ENCODE measurements at regions not wholly inside any gene's neighbourhood (a gene's known extent, or its start where the extent isn't known, plus 50 kb on each side); places are given as distances from the start of the nearest gene placed in this dataset.
"Not testable (repeated sequence)": the region's sequence is repeated elsewhere in the genome, so short reads cannot be mapped to it uniquely, and the experiment has no call there.

DNA sequence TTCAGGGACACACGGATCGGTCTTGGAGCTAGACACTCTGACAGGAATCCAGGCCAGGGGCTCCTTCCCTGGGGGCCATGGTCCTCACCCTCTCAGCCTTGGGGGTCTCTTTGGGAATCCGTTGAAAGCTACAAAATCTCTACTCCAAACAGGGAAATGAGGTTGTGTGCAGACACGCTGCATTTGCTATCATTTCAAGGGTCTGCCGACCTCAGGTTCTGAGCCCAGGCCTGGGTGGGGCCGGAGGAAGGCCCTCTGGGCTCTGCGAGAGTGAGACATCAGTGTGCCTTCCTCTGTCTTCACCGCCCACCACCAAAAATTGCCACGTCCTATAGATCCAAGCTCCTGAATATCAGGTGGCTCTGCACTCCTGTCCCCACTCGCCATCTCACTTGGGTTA, 74.4 kb upstream of the FGF3 start:
- Mint-ChIP-seq H3K4me1 (no peaks in the 10 kb centered on the region), H3K4me3 (no peak overlapping the region), H3K9me3 (no peaks in the 10 kb centered on the region), H3K36me3 (no peaks in the 10 kb centered on the region), H3K27me3 (peaks cover 58% of the 10 kb centered on the region), H3K27ac (no peak overlapping the region)
- ATAC-seq: no peak

GRCh38 chr11:69894181-69894611, 75.0 kb upstream of the FGF3 start:
- no peaks in the 10 kb centered on the region for H3K9me3 Mint-ChIP-seq
- no peak for ATAC-seq
- peaks cover 58% of the 10 kb centered on the region for H3K27me3 Mint-ChIP-seq
- no peaks in the 10 kb centered on the region for H3K4me1 Mint-ChIP-seq
- no peaks in the 10 kb centered on the region for H3K36me3 Mint-ChIP-seq
- H3K4me3 Mint-ChIP-seq: no peak overlapping the region
- no peak overlapping the region for H3K27ac Mint-ChIP-seq

DNA sequence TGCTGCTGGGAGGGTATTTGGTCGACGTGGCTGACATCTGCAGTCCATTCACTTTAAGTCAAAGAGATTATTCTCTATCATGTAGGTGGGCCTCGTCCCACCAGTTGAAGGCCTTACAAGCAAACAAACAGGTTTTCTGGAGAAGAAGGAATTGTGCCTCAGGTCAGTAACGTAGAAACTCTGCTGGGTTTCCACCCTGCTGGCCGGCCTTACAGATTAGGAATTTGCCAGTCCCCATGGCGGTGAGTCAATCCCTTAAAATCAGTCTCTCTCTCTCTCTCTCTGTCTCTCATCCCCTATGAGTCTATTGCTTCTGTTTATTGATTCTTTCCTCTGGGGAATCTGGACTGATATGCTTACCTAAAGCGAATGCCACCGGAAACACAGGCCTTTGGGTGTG, 75.4 kb upstream of the FGF3 start:
- no peak overlapping the region for H3K27ac Mint-ChIP-seq
- H3K36me3 Mint-ChIP-seq: no peaks in the 10 kb centered on the region
- no peak for ATAC-seq
- H3K27me3 Mint-ChIP-seq: peaks cover 58% of the 10 kb centered on the region
- no peaks in the 10 kb centered on the region for H3K4me1 Mint-ChIP-seq
- no peak overlapping the region for H3K4me3 Mint-ChIP-seq
- H3K9me3 Mint-ChIP-seq: no peaks in the 10 kb centered on the region

- Mint-ChIP-seq H3K36me3 (no peaks in the 10 kb centered on the region), H3K9me3 (no peaks in the 10 kb centered on the region), H3K27ac (no peak overlapping the region), H3K4me1 (no peaks in the 10 kb centered on the region), H3K27me3 (peaks cover 54% of the 10 kb centered on the region), H3K4me3 (no peak overlapping the region)
- no peak for ATAC-seq
Measured at GRCh38 chr11:69896250-69896649, 77.0 kb upstream of the FGF3 start.

GRCh38 chr11:69898123-69898522, 78.9 kb upstream of the FGF3 start:
- no peaks in the 10 kb centered on the region for H3K4me1 Mint-ChIP-seq
- no peak overlapping the region for H3K27ac Mint-ChIP-seq
- peaks cover 42% of the 10 kb centered on the region for H3K27me3 Mint-ChIP-seq
- no peak for ATAC-seq
- no peak overlapping the region for H3K4me3 Mint-ChIP-seq
- H3K36me3 Mint-ChIP-seq: no peaks in the 10 kb centered on the region
- no peaks in the 10 kb centered on the region for H3K9me3 Mint-ChIP-seq

- H3K27ac Mint-ChIP-seq: no peak overlapping the region
Measured at GRCh38 chr11:69899957-69900821, 81.0 kb upstream of the FGF3 start.

DNA sequence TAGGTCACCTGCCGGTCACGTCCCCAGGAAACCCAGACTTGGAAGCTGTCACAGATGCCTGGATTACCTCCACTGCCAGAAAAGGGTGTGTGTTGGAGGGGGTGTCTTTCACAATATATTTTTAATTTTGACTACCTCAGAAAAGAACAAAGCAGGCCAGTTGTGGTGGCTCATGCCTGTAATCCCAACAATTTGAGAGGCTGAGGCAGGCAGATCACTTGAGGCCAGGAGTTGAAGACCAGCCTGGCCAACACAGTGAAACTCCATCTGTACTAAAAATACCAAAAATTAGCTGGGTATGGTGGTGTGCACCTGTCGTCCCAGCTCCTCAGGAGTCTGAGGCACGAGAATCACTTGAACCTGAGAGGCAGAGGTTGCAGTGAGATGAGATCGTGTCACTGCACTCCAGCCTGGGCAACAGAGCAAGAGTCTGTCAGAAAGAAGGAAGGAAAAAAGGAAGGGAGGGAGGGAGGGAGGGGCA, 81.6 kb upstream of the FGF3 start:
- not testable (repeated sequence) for H3K27ac Mint-ChIP-seq, H3K9me3 Mint-ChIP-seq, H3K36me3 Mint-ChIP-seq, H3K4me1 Mint-ChIP-seq, ATAC-seq, H3K4me3 Mint-ChIP-seq
- peaks cover 51% of the 10 kb centered on the region for H3K27me3 Mint-ChIP-seq

More at GRCh38 chr11:69899957-69900821, 81.0 kb upstream of the FGF3 start:
- H3K27me3 Mint-ChIP-seq: peaks cover 45% of the 10 kb centered on the region
- H3K4me1 Mint-ChIP-seq: no peaks in the 10 kb centered on the region
- no peaks in the 10 kb centered on the region for H3K36me3 Mint-ChIP-seq
- H3K9me3 Mint-ChIP-seq: no peaks in the 10 kb centered on the region
- no peak overlapping the region for H3K4me3 Mint-ChIP-seq
- no peak for ATAC-seq

GRCh38 chr11:69902337-69902736, 83.1 kb upstream of the FGF3 start:
- peaks cover 65% of the 10 kb centered on the region for H3K27me3 Mint-ChIP-seq
- H3K9me3 Mint-ChIP-seq: no peaks in the 10 kb centered on the region
- H3K4me1 Mint-ChIP-seq: no peaks in the 10 kb centered on the region
- no peak for ATAC-seq
- no peak overlapping the region for H3K27ac Mint-ChIP-seq
- H3K36me3 Mint-ChIP-seq: no peaks in the 10 kb centered on the region
- no peak overlapping the region for H3K4me3 Mint-ChIP-seq

DNA sequence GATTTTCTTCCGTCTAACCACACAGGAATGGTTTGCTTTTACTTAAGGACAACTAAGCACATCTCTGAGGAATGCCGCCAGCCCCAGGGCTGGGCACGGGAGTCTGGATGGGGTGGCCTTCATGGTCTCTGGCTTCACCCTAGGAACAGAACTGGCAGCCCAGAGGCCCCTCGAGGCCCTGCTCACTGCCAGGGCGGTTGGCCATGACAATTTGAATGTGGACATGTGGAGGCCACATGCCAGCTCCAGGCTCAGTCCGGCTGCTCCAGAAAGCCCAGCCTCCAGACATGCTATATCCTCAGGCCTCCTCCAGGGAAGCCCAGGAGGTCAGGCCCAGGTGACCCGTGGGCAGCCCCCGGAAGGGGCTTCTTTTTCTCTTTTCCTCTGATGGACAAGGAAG, 84.0 kb upstream of the FGF3 start:
- Mint-ChIP-seq H3K4me1 (no peaks in the 10 kb centered on the region), H3K36me3 (no peaks in the 10 kb centered on the region), H3K9me3 (no peaks in the 10 kb centered on the region), H3K4me3 (no peak overlapping the region), H3K27ac (no peak overlapping the region), H3K27me3 (peaks cover 74% of the 10 kb centered on the region)
- ATAC-seq: no peak

- H3K27me3 Mint-ChIP-seq: peaks cover 77% of the 10 kb centered on the region
- no peak overlapping the region for H3K4me3 Mint-ChIP-seq
- no peak for ATAC-seq
- H3K4me1 Mint-ChIP-seq: no peaks in the 10 kb centered on the region
- no peaks in the 10 kb centered on the region for H3K36me3 Mint-ChIP-seq
- no peaks in the 10 kb centered on the region for H3K9me3 Mint-ChIP-seq
- no peak overlapping the region for H3K27ac Mint-ChIP-seq
Measured at GRCh38 chr11:69904161-69904973, 85.2 kb upstream of the FGF3 start.

- no peaks in the 10 kb centered on the region for H3K36me3 Mint-ChIP-seq
- H3K9me3 Mint-ChIP-seq: no peaks in the 10 kb centered on the region
- no peak overlapping the region for H3K27ac Mint-ChIP-seq
- peaks cover 76% of the 10 kb centered on the region for H3K27me3 Mint-ChIP-seq
- no peak overlapping the region for H3K4me3 Mint-ChIP-seq
- no peak for ATAC-seq
- H3K4me1 Mint-ChIP-seq: no peaks in the 10 kb centered on the region
Measured at GRCh38 chr11:69904974-69905535, 85.8 kb upstream of the FGF3 start.

DNA sequence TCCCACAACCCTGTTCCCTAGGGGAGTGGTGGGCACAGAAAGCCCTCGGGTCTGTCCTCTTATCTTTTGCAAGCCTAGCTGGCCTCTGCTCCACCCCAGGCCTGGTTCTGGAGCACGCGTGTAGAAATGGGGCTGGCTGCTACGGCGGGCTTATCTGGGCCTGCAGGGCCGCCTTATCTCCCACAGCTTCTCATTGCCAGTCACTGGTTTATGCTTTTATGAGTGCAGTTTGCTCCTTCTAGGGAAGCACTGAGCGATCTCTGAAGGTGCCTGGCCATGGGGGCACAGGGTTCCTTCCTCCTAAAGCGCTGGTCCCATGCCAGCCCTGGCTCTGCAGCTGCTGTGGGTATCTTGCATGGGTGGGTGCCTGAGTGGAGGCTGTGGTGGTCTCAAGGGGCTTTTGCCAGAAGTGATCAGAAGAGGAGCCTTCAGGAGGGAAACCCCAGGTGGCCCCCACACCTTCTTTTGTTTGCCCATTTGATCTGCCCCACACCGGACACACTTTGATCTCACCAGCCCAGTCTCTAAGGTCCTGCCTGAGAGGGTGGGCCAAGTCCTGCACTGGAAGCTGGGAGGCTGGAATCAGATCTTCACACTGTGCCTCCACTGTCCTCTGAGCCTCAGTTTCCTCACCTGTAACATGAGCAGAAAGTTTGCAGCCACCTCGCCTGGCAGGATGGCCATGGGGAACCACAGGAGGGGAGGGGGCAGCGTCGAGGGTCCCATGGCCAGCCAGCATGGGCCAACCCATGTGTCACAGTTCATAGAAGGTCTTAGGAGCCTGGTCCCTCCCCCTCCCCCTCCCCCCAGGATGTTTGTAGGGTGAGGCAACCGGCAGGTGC, 86.6 kb upstream of the FGF3 start:
- H3K27me3 Mint-ChIP-seq: peaks cover 76% of the 10 kb centered on the region
- H3K36me3 Mint-ChIP-seq: no peaks in the 10 kb centered on the region
- no peak overlapping the region for H3K27ac Mint-ChIP-seq
- ATAC-seq: no peak
- no peaks in the 10 kb centered on the region for H3K4me1 Mint-ChIP-seq
- no peaks in the 10 kb centered on the region for H3K9me3 Mint-ChIP-seq
- no peak overlapping the region for H3K4me3 Mint-ChIP-seq

- no peak for ATAC-seq
- H3K4me3 Mint-ChIP-seq: no peak overlapping the region
- H3K9me3 Mint-ChIP-seq: no peaks in the 10 kb centered on the region
- no peaks in the 10 kb centered on the region for H3K4me1 Mint-ChIP-seq
- H3K27me3 Mint-ChIP-seq: peaks cover 81% of the 10 kb centered on the region
- H3K36me3 Mint-ChIP-seq: no peaks in the 10 kb centered on the region
- no peak overlapping the region for H3K27ac Mint-ChIP-seq
Measured at GRCh38 chr11:69906453-69906907, 87.3 kb upstream of the FGF3 start.

DNA sequence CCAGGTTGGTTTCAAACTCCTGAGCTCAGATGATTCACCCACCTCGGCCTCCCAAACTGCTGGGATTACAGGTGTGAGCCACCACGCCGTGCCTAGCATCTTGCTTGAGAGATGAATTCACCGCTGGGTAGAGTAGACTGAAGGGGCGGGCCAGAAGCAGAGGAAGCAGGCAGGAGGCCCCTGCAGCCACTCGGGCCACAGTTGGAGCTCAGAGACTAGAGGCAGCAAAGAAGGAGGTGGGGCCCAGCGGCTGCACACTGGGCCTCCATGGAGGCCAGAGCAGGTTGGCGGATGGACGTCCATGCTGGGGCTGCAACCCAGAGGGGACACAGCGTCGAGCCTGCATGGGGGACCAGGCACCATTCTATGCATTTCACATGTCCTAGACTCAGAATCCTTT, 88.4 kb upstream of the FGF3 start:
- Mint-ChIP-seq H3K4me3 (no peak overlapping the region), H3K27ac (no peak overlapping the region), H3K36me3 (no peaks in the 10 kb centered on the region), H3K27me3 (peaks cover 86% of the 10 kb centered on the region), H3K4me1 (no peaks in the 10 kb centered on the region), H3K9me3 (no peaks in the 10 kb centered on the region)
- no peak for ATAC-seq

All from stimulated activated memory B cell treated with anti-CD40 and anti-IgM and Interleukin-4, amounts not matched to agents 10 μg/mL and 1 μg/mL and 100 μg/mL, for 72 hours (primary cell).